NCI-H748 treated with DMSO at 0.1 percent for 48 hours (cell line): ENCODE measurements at regions not wholly inside any gene's neighbourhood (a gene's known extent, or its start where the extent isn't known, plus 50 kb on each side); places are given as distances from the start of the nearest gene placed in this dataset.
"Not testable (repeated sequence)": the region's sequence is repeated elsewhere in the genome, so short reads cannot be mapped to it uniquely, and the experiment has no call there.

Source experiments
- DNase-seq: peaks from one replicate; lab custom pipeline; 2025; lab: John Stamatoyannopoulos, UW

GRCh38 chr7:17437586-17437985 is 139.1 kb downstream of the AHR start:
- no peak for DNase-seq

- not testable (repeated sequence) for DNase-seq
These were observed 141.8 kb downstream of the AHR start for GRCh38 chr7:17440025-17440784.

GRCh38 chr7:17440831-17441230 is 142.4 kb downstream of the AHR start:
- no peak for DNase-seq

- no peak for DNase-seq
These were observed 143.1 kb downstream of the AHR start for GRCh38 chr7:17441557-17441956.

GRCh38 chr7:17444151-17444550 is 145.7 kb downstream of the AHR start:
- no peak for DNase-seq

- DNase-seq, result no peak
These were observed 146.2 kb downstream of the AHR start for GRCh38 chr7:17444673-17445072.

- DNase-seq, result no peak
These were observed 147.9 kb downstream of the AHR start for GRCh38 chr7:17446340-17446739.

- no peak for DNase-seq
These were observed 149.5 kb downstream of the AHR start for GRCh38 chr7:17447728-17448478.

GRCh38 chr7:17448479-17449423 is 150.3 kb downstream of the AHR start:
- DNase-seq, result no peak

- no peak for DNase-seq
These were observed 158.1 kb downstream of the AHR start for GRCh38 chr7:17456541-17456940.

GRCh38 chr7:17460001-17460400 is 161.5 kb downstream of the AHR start:
- no peak for DNase-seq

- DNase-seq, result no peak
These were observed 162.2 kb downstream of the AHR start for GRCh38 chr7:17460665-17461064.

- DNase-seq, result no peak
These were observed 163.7 kb downstream of the AHR start for GRCh38 chr7:17462131-17462631.

GRCh38 chr7:17463511-17464085 is 165.1 kb downstream of the AHR start:
- DNase-seq, result no peak

- no peak for DNase-seq
These were observed 167.8 kb downstream of the AHR start for GRCh38 chr7:17466216-17466615.

- DNase-seq, result no peak
These were observed 169.0 kb downstream of the AHR start for GRCh38 chr7:17467386-17467945.

GRCh38 chr7:17471325-17471724 is 172.9 kb downstream of the AHR start:
- DNase-seq, result no peak

- DNase-seq, result no peak
These were observed 174.1 kb downstream of the AHR start for GRCh38 chr7:17472518-17472917.

GRCh38 chr7:17472939-17473338 is 174.5 kb downstream of the AHR start:
- no peak for DNase-seq

GRCh38 chr7:17474724-17475344 is 176.4 kb downstream of the AHR start:
- DNase-seq, result no peak

GRCh38 chr7:17477182-17477581 is 178.7 kb downstream of the AHR start:
- no peak for DNase-seq
